OCI-LY1 (cell line): ENCODE measurements at regions not wholly inside any gene's neighbourhood (a gene's known extent, or its start where the extent isn't known, plus 50 kb on each side); places are given as distances from the start of the nearest gene placed in this dataset.

Experiments used
- H2AFZ ChIP-seq: fragments of 200-600 bp; sonication (generic), shearing (Covaris generic); 2 replicates; pipeline ENCODE4 v1.6.0; 2014; ENCODE audit warnings: antibody characterized with exemption, mild to moderate bottlenecking, low read length
- H3F3A ChIP-seq: fragments of 200-600 bp; sonication (generic), shearing (Covaris generic); 2 replicates; pipeline ENCODE4 v1.6.0; 2014; ENCODE audit warnings: mild to moderate bottlenecking, antibody characterized with exemption, low read length, moderate library complexity; ENCODE audit not compliant: insufficient read depth
- H3K27ac ChIP-seq: fragments of 200-600 bp; sonication (generic); 2 replicates; pipeline ENCODE4 v1.5.1; 2014; ENCODE audit warnings: low read length, mixed run types, mild to moderate bottlenecking, low read depth; ENCODE audit not compliant: poor library complexity, severe bottlenecking
- H3K27me3 ChIP-seq: fragments of 200-600 bp; sonication (generic); 2 replicates; pipeline ENCODE4 v1.6.0; 2014; ENCODE audit warnings: antibody characterized with exemption, mild to moderate bottlenecking, low read length, moderate library complexity; ENCODE audit not compliant: insufficient read depth
- H3K36me3 ChIP-seq: fragments of 200-600 bp; sonication (generic); 2 replicates; pipeline ENCODE4 v1.6.1; 2014; ENCODE audit warnings: mild to moderate bottlenecking, antibody characterized with exemption, low read length, moderate library complexity, mixed read lengths; ENCODE audit not compliant: insufficient read depth
- H3K4me1 ChIP-seq: fragments of 200-600 bp; sonication (generic); 2 replicates; pipeline ENCODE4 v1.5.1; 2014; ENCODE audit warnings: mild to moderate bottlenecking, low read length, moderate library complexity; ENCODE audit not compliant: insufficient read depth, severe bottlenecking
- H3K4me2 ChIP-seq: fragments of 200-600 bp; sonication (generic), shearing (Covaris generic); 2 replicates; pipeline ENCODE4 v1.6.1; 2014; ENCODE audit warnings: low read length
- H3K4me3 ChIP-seq: fragments of 200-600 bp; sonication (generic); 2 replicates; pipeline ENCODE4 v1.5.1; 2014; ENCODE audit warnings: low read length, low read depth, mild to moderate bottlenecking, mixed read lengths; ENCODE audit not compliant: poor library complexity, severe bottlenecking
- H3K79me2 ChIP-seq: fragments of 200-600 bp; shearing (Covaris generic); 2 replicates; pipeline ENCODE4 v1.6.1; 2016; ENCODE audit warnings: mixed run types, low read length, mixed read lengths; ENCODE audit not compliant: insufficient read depth
- H3K9ac ChIP-seq: fragments of 200-600 bp; sonication (generic), shearing (Covaris generic); 2 replicates; pipeline ENCODE4 v1.6.1; 2014; ENCODE audit warnings: mild to moderate bottlenecking, low read length, mixed read lengths
- H3K9me2 ChIP-seq: fragments of 200-600 bp; sonication (generic), shearing (Covaris generic); 2 replicates; pipeline ENCODE4 v1.6.1; 2014; ENCODE audit warnings: low read depth, mild to moderate bottlenecking, low read length, mixed read lengths
- H3K9me3 ChIP-seq: fragments of 200-600 bp; shearing (Covaris generic); 2 replicates; pipeline ENCODE4 v1.6.1; 2014; ENCODE audit warnings: low read length, mixed read lengths
- H4K20me1 ChIP-seq: fragments of 200-600 bp; sonication (generic), shearing (Covaris generic); 2 replicates; pipeline ENCODE4 v1.6.0; 2016; ENCODE audit warnings: mild to moderate bottlenecking, low read length; ENCODE audit not compliant: insufficient read depth
- CTCF ChIP-seq: fragments of 200-600 bp; sonication (generic), shearing (Covaris generic); IDR thresholded peaks from 2 replicates; pipeline ENCODE4 v1.5.1; 2017; ENCODE audit warnings: mild to moderate bottlenecking, antibody characterized with exemption, low read length, moderate library complexity, mixed read lengths
- EZH2 ChIP-seq: fragments of 200-600 bp; sonication (generic), shearing (Covaris generic); IDR thresholded peaks from 2 replicates; pipeline ENCODE4 v1.8.0; 2017; ENCODE audit warnings: borderline replicate concordance, mixed run types, mild to moderate bottlenecking, antibody characterized with exemption, low read length, moderate library complexity, mixed read lengths

DNA sequence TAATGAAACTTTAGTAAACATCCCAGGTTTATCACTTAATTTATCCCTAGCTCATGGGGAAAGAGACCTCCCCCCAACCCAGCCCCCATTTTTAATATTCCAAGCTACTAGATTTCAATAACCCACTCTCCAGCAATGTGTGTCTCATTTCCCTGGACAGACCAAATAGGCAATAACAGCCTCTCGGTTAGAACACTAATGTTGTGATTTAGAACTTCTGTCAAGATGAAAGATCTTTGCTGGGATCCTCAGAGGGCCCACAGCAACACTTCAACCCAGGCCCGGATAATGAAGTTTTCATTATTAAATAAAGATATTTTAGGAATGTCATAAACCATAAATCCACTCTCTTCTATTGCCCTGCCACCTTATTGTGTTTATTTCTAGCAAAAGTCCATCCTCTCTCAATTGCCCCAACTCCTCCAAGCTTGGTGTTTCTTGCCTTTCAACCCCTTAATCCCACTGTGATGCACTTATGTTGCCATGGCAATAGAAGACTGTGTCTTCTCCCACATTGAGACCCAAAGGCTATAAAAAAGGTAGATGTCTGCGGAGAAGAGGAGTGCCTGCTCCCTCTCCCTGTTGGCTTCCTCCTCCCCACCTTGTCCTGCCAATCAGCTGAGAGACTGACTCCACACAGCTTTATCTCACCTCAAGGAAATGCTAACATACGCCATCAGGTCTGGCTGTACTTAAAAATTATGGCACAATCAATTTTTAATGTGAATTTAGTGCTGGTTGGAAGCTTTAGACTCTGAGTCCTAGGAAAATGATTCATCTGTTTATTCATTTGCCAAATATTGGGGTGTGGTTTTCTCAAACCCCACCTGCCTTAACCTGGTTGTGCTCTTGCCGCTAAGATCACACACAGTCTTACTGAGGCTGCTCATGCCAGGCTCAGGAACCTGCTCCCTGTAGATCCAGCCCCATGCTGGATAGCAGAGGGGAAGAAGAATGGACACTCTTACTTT is 258.3 kb upstream of the CAMK1G start:
- Histone ChIP-seq H3K9ac (no peak overlapping the region), H3K79me2 (no peaks in the 10 kb centered on the region), H3K27me3 (no peaks in the 10 kb centered on the region), H4K20me1 (no peaks in the 10 kb centered on the region), H3K9me2 (no peaks in the 10 kb centered on the region), H3K9me3 (no peaks in the 10 kb centered on the region), H3K36me3 (no peaks in the 10 kb centered on the region), H3K4me1 (no peaks in the 10 kb centered on the region), H2AFZ (no peak overlapping the region), H3K4me2 (no peak overlapping the region), H3K4me3 (no peak overlapping the region), H3K27ac (no peak overlapping the region), H3F3A (no peaks in the 10 kb centered on the region)
- TF ChIP-seq CTCF (no peak), EZH2 (no peak)

DNA sequence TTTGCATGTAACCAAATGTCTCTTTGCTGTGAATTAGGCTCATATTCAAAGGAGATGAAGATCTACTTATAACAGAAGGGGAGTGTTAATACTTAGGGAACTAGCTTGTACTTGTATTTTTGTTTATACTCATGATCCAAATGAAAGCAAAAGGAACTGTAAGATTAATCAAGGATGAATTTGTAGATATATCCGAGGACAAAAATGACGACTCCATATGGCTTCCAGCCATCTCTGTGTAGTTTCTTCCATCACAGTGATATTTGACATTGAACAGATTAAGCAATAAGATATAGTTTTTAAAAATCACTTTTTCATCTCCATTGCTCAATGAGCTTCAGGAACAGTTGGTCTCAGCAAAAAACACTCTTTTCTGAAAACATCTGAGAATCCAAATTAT is 257.4 kb upstream of the CAMK1G start:
- TF ChIP-seq EZH2 = no peak
- TF ChIP-seq CTCF = no peak
- no peaks in the 10 kb centered on the region for H3K9me2 ChIP-seq
- H3K4me3 ChIP-seq = no peak overlapping the region
- H3K4me1 ChIP-seq = no peaks in the 10 kb centered on the region
- H3F3A ChIP-seq = no peaks in the 10 kb centered on the region
- H3K27ac ChIP-seq = no peak overlapping the region
- H3K9me3 ChIP-seq = no peaks in the 10 kb centered on the region
- H3K27me3 ChIP-seq = no peaks in the 10 kb centered on the region
- no peaks in the 10 kb centered on the region for H3K79me2 ChIP-seq
- no peaks in the 10 kb centered on the region for H3K36me3 ChIP-seq
- H3K4me2 ChIP-seq = no peak overlapping the region
- H3K9ac ChIP-seq = no peak overlapping the region
- no peaks in the 10 kb centered on the region for H4K20me1 ChIP-seq
- no peak overlapping the region for H2AFZ ChIP-seq

DNA sequence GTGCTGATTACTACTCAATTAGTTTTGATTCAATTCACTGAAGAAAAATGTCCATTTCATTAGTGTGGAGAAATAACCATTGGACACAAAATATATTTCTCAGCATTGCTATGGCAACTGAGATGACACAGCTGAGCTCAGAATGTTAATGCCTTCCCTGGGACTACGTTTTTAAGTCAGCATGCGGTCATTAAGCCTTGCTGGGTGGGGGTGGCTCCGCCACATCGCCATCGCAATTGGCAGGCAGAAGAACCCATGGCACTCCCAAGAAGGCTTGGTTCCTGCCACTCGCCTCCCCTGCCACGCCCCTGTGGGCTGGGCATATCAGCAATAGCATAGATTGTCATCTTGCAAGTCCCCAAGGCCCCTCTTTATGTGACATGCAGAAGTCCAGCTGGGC is 256.7 kb upstream of the CAMK1G start:
- Histone ChIP-seq H3F3A (no peaks in the 10 kb centered on the region), H4K20me1 (no peaks in the 10 kb centered on the region)

More for the DNA sequence above, 256.7 kb upstream of the CAMK1G start:
- Histone ChIP-seq H3K27me3 (no peaks in the 10 kb centered on the region), H3K4me1 (no peaks in the 10 kb centered on the region), H3K9ac (no peak overlapping the region), H3K36me3 (no peaks in the 10 kb centered on the region), H2AFZ (no peak overlapping the region), H3K27ac (no peak overlapping the region), H3K79me2 (no peaks in the 10 kb centered on the region), H3K4me2 (no peak overlapping the region), H3K9me2 (no peaks in the 10 kb centered on the region), H3K4me3 (no peak overlapping the region), H3K9me3 (no peaks in the 10 kb centered on the region)
- TF ChIP-seq EZH2 (no peak), CTCF (no peak)
